Gastroesophageal sphincter (tissue), 4 donors: ENCODE measurements at regions not wholly inside any gene's neighbourhood (a gene's known extent, or its start where the extent isn't known, plus 50 kb on each side); places are given as distances from the start of the nearest gene placed in this dataset.

Experiments used
- ATAC-seq: fragments of 150-250 bp; one replicate; pipeline ENCODE4 v1.9.1; 2016; ENCODE audit warnings: mild to moderate bottlenecking, moderate library complexity
- H3K27ac ChIP-seq, 4 donors: fragments of 200-600 bp; sonication (generic) in 3 of 4; 1 replicate in 3 of 4; 2 replicates in 1 of 4; pipeline ENCODE4 v1.5.1; 2016 to 2019
- H3K27me3 ChIP-seq: fragments of 200-600 bp; sonication (generic); one replicate; pipeline ENCODE4 v1.5.1; 2019
- H3K36me3 ChIP-seq, 2 donors: fragments of 200-600 bp; sonication (generic); one replicate each; pipeline ENCODE4 v1.5.1; 2019; ENCODE audit warnings: control low read depth in 1 of 2
- H3K4me1 ChIP-seq, 3 donors: fragments of 200-600 bp; sonication (generic); 1 replicate in 2 of 3; 2 replicates in 1 of 3; pipeline ENCODE4 v1.5.1; 2016 to 2019; ENCODE audit warnings: control low read depth in 2 of 3
- H3K4me3 ChIP-seq, 2 donors: fragments of 200-600 bp; sonication (generic); one replicate each; pipeline ENCODE4 v1.5.1; 2019; ENCODE audit warnings: mild to moderate bottlenecking in 1 of 2, moderate library complexity in 1 of 2
- H3K9me3 ChIP-seq, 3 donors: fragments of 200-600 bp; sonication (generic); one replicate each; pipeline ENCODE4 v1.5.1; 2017 to 2019; ENCODE audit warnings: control low read depth in 2 of 3
- EP300 ChIP-seq: sonication (generic); formaldehyde crosslinking; IDR thresholded peaks from one replicate; pipeline ENCODE4 v1.6.1; 2017; ENCODE audit warnings: antibody characterized with exemption, mild to moderate bottlenecking
- POLR2A ChIP-seq, 2 donors: fragments of 450-650 bp; IDR thresholded peaks; one replicate each; pipeline ENCODE4 v1.6.1; 2017; ENCODE audit warnings: antibody characterized with exemption in 2 of 2, mild to moderate bottlenecking in 2 of 2, moderate library complexity in 1 of 2
- POLR2AphosphoS5 ChIP-seq: sonication (generic); formaldehyde crosslinking; IDR thresholded peaks from one replicate; pipeline ENCODE4 v1.6.1; 2017; ENCODE audit warnings: antibody characterized with exemption
- WGBS, 2 donors: methylation state at CpG; one replicate each; pipeline ENCODE4 v1.1.5; 2018; ENCODE audit warnings: low coverage in 1 of 2; 5-methylcytosine and 5-hydroxymethylcytosine counted together
- TF ChIP-seq, protein P1 (sequence below), 4 experiments: fragments of 200-600 bp in 2 of 4; fragments of 450-650 bp in 2 of 4; sonication (generic) in 1 of 4; IDR thresholded peaks; one replicate each; pipeline ENCODE4 v1.5.1; 2017 to 2019; ENCODE audit warnings: antibody characterized with exemption in 4 of 4, mild to moderate bottlenecking in 2 of 4, moderate library complexity in 2 of 4

DNA sequence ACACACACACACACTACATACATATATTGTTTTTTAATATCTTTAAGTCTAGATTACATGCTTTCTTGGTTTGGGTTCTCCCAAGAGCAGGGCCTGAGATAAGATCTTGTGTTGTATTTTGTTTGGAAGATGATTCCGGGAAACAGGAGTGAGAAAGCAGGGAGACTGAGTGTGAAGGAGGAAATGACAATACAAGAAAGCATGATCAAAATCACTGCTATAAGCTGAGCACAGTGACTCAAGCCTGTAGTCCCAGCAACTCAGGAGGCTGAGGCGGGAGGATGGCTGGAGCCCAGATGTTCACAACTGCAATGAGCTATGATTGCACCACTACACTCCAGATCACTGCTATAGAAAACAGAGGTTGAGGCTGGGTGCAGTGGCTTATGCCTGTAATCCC, 267.6 kb downstream of the SKIDA1 start:
- Histone ChIP-seq H3K27ac (no peak overlapping the region), H3K4me1 (no peaks in the 10 kb centered on the region), H3K9me3 (no peaks in the 10 kb centered on the region), H3K4me3 (no peak overlapping the region), H3K36me3 (no peaks in the 10 kb centered on the region), H3K27me3 (peaks cover 6% of the 10 kb centered on the region)
- WGBS, 2 donors: 54 to 100% methylated on average over 1 to 2 of the region's 2 CpGs
- TF ChIP-seq POLR2A (IDR thresholded peaks at IDR 0.05): no peak
- TF ChIP-seq, protein P1, sequence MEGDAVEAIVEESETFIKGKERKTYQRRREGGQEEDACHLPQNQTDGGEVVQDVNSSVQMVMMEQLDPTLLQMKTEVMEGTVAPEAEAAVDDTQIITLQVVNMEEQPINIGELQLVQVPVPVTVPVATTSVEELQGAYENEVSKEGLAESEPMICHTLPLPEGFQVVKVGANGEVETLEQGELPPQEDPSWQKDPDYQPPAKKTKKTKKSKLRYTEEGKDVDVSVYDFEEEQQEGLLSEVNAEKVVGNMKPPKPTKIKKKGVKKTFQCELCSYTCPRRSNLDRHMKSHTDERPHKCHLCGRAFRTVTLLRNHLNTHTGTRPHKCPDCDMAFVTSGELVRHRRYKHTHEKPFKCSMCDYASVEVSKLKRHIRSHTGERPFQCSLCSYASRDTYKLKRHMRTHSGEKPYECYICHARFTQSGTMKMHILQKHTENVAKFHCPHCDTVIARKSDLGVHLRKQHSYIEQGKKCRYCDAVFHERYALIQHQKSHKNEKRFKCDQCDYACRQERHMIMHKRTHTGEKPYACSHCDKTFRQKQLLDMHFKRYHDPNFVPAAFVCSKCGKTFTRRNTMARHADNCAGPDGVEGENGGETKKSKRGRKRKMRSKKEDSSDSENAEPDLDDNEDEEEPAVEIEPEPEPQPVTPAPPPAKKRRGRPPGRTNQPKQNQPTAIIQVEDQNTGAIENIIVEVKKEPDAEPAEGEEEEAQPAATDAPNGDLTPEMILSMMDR (IDR thresholded peaks at IDR 0.05): no peak
- no peak for TF ChIP-seq POLR2AphosphoS5
- no peak for TF ChIP-seq EP300
- ATAC-seq: no peak

DNA sequence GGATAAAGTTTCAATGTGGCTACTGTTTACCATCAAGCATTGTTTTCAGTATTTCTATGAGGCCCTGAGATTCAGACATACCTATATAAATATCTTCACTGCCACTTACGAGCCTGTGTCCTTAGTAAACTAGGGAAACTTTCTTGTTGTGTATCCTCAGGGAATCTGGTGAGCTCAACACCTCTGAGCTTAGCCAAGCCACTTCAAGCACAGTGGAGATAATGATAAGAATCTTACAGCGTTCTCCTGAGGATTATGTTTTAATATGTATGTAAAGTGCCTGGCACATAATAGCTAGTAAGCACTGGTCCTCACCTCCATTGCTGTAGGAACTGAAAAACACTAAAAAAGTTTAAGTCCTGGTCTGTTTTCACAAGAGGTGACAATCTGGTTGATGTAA, 268.3 kb downstream of the SKIDA1 start:
- WGBS, 2 donors: 80 to 100% methylated on average over 1 to 2 of the region's 2 CpGs
- H3K4me3 ChIP-seq: no peak overlapping the region
- TF ChIP-seq EP300 (no peak), POLR2A (IDR thresholded peaks at IDR 0.05) (no peak), POLR2AphosphoS5 (no peak)
- TF ChIP-seq, protein P1 (IDR thresholded peaks at IDR 0.05): no peak
- peaks cover 6% of the 10 kb centered on the region for H3K27me3 ChIP-seq
- H3K9me3 ChIP-seq: no peaks in the 10 kb centered on the region
- no peak for ATAC-seq
- H3K27ac ChIP-seq: no peak overlapping the region
- no peaks in the 10 kb centered on the region for H3K36me3 ChIP-seq
- H3K4me1 ChIP-seq: no peaks in the 10 kb centered on the region

DNA sequence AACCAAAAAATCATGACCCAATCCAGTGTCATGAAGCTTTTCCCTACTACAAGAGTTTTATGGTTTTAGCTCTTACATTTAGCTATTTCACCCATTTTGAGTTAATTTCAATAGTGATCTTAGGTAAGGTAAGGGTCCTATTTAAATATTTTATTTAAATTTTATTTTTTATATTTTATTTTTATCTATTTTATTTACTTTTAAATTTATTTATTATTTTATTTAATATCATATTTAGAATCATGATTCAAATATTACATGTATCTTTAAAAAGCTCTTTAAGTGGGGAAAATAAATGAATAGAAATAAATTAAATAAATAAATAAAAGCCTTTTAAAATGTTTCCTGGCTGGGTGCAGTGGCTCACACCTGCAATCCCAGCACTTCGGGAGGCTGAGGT, 276.0 kb downstream of the SKIDA1 start:
- ATAC-seq: no peak
- no peaks in the 10 kb centered on the region for H3K36me3 ChIP-seq
- peaks cover 8% of the 10 kb centered on the region for H3K27me3 ChIP-seq
- no peak for TF ChIP-seq POLR2AphosphoS5
- H3K27ac ChIP-seq: no peak overlapping the region
- 100% methylated on average over 1 of the region's 1 CpG; no CpG with 5 or more reads in 1 of the 2 donors for WGBS, 2 donors
- no peaks in the 10 kb centered on the region for H3K9me3 ChIP-seq
- no peaks in the 10 kb centered on the region for H3K4me1 ChIP-seq
- H3K4me3 ChIP-seq: no peak overlapping the region

DNA sequence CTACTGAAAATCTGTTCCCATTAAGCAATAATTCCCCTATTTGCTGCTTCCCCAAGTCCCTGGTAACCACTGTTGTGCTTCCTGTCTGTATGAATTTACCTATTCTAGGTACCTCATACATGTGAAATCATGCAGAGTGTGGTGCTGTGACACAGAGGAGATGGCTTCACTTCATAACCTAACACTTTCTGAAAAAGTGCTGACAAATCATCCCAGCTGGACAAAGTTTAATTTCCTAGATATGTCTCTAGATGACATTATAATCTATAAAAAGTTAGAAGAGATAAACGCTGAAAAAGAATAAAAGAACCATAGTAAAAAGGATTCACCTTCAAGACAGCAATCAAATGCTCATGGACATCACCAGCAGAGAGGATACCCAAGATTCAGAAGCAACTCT, 277.9 kb downstream of the SKIDA1 start:
- Histone ChIP-seq H3K4me3 (no peak overlapping the region), H3K9me3 (no peaks in the 10 kb centered on the region), H3K27ac (no peak overlapping the region), H3K27me3 (peaks cover 6% of the 10 kb centered on the region), H3K4me1 (no peaks in the 10 kb centered on the region), H3K36me3 (no peaks in the 10 kb centered on the region)
- TF ChIP-seq POLR2A (IDR thresholded peaks at IDR 0.05) (no peak), POLR2AphosphoS5 (no peak), EP300 (no peak)
- TF ChIP-seq, protein P1 (IDR thresholded peaks at IDR 0.05): no peak
- no peak for ATAC-seq
- WGBS, 2 donors: 60 to 80% methylated on average over 1 of the region's 1 CpG

DNA sequence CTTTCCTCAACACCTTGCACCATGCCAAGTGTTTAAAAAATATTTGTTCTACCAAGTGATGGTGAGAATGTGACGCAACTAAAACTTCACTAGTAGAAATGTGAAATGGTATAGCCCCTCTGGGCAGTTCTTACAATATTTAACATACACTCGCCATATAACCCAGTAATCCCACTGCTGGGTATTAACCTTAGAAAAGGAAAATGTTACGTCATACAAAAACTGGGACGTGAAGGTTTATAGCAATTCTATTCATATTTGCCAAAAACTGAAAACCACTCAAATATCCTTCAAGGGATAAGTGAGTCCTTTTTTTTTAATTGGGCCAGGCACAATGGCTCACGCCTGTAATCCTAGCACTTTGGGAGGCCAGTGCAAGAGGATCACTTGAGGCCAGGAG, 279.3 kb downstream of the SKIDA1 start:
- TF ChIP-seq POLR2A (IDR thresholded peaks at IDR 0.05): no peak
- TF ChIP-seq POLR2AphosphoS5: no peak
- TF ChIP-seq EP300: no peak
- TF ChIP-seq, protein P1 (IDR thresholded peaks at IDR 0.05): no peak
- Histone ChIP-seq H3K36me3 (no peaks in the 10 kb centered on the region), H3K9me3 (no peaks in the 10 kb centered on the region), H3K27ac (no peak overlapping the region), H3K4me3 (no peak overlapping the region), H3K27me3 (peaks cover 6% of the 10 kb centered on the region), H3K4me1 (no peaks in the 10 kb centered on the region)
- 93 to 100% methylated on average over 2 to 4 of the region's 5 CpGs for WGBS, 2 donors
- ATAC-seq: no peak
